DMS 273 (cell line): ENCODE measurements at regions not wholly inside any gene's neighbourhood (a gene's known extent, or its start where the extent isn't known, plus 50 kb on each side); places are given as distances from the start of the nearest gene placed in this dataset.

ENCODE experiments used
- DNase-seq: peaks from one replicate; lab custom pipeline; 2025; ENCODE audit not compliant: unreplicated experiment; lab: John Stamatoyannopoulos, UW

DNA sequence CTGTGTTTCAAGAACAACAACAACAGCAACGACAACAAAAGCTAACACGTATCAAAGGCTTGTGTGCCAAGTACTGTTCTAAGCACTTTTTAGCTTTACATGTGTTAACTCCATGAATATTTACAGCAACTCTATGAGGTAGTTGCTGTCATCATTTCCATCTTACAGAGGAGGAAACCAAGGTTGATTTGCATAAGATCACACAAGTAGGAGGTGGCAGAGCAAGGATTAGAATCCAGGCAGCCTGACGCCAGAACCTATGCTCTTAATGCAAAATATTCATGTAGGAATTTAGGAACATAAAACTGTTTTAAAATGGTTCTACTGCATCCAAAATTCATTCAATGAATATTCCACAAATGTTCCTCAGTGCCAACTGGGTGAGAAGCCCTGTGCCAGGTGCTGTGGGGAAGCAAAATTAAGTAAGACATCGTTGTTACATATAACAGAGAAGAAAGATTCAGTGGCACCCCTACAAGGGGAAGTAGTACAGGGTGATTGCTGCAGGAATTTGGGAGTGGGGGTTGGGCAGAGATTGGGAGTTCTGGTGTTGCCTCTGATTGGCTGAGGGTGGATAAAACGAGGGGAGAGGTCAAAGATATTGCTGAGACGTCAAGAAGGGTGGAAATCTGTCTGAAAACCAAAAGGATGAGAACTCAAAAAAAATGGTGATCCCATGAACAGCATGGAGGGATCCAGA is 86.1 kb upstream of the ARHGAP20 start:
- DNase-seq, result no peak

GRCh38 chr11:110797453-110797852 is 85.2 kb upstream of the ARHGAP20 start:
- DNase-seq, result no peak

DNA sequence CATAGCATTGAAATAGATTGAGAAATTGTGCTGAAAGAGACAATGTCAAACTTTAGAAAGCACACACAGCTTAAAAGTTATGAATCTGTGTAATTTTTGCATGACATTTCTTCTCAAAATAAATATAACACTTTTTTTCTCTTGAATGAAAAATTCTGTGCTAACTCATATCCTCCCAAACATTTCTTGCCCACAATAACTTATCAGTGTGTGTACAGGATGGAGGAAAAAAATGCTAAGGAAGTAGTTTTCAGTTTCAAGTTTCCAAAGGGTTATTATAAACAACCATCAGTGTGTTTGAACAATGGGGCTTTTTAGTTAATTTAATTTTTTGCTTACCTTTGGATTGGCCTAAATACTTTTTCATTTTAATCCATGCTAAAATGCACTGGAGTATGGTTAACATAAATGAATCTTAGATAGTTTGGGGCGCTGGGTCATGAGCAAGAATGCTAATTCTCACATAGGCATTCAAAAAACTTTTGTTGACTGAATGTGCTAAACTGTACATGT is 82.9 kb upstream of the ARHGAP20 start:
- no peak for DNase-seq

GRCh38 chr11:110793556-110793955 is 81.3 kb upstream of the ARHGAP20 start:
- DNase-seq, result no peak

GRCh38 chr11:110791621-110792020 is 79.4 kb upstream of the ARHGAP20 start:
- DNase-seq, result no peak

DNA sequence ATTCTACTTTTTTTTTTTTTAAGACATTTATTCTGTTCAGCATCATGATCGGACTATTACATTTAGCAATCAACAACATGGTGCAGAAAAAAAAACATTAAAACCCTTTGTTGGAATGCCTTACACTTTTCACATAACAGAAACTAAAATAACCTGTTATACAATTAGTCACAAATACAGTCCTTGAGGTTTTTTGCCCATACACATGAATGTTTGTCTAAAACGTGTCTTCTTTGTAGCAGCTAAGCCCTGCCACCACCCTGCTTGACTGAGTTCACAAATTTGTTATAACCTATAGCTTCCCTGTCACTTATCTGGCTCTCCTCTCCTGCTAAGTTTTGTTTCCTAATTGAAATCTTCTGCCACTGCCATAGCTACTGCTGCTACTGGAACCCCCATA is 75.4 kb upstream of the ARHGAP20 start:
- DNase-seq, result no peak

DNA sequence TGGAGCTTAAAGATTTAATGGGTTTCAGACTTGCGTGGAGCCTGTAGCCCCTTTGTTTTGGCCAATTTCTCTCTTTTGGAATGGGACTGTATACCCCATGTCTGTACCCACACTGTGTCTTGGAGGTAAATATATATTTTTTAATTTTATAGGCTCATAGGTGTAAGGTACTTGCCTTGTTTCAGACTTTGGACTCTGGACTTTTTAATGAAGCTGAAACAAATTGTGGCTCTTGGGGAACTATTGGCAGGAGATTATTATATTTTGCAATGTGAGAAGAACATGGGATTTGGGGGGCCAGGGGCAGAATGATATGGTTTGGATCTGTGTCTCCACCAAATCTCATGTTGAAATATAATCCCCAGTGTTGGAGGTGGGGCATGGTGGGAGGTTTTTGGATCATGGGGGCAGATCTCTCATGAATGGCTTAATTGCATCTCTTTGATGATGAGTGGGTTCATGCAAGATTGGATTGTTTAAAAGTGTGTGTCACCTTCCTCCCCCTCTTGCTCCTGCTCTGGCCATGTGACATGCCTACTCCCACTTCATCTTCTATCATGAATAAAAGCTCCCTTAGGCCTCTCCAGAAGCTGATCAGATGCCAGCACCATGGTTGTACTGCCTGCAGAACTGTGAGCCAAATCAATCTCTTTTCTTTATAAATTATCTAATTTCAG is 74.1 kb upstream of the ARHGAP20 start:
- no peak for DNase-seq

GRCh38 chr11:110785398-110785797 is 73.2 kb upstream of the ARHGAP20 start:
- no peak for DNase-seq

- DNase-seq, result no peak
These were observed 70.4 kb upstream of the ARHGAP20 start for GRCh38 chr11:110782616-110783015.

DNA sequence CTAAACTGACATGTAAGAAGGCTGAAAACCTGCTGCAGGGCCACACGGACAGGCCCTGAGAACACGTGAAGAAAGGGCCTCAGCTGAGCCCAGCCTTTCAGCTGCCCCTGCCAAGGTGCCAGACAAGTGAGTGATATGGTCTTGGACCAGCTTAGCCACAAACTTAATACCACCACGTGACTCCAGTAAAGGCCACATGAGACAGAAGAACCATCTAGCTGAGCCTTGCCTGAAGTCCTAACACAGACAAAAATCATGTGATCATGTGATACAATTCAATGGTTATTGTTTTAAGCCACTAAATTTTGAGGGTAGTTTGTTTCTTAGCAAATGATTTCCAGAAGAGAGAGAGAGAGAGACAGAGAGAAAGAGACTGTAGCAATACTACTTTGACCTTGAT is 66.9 kb upstream of the ARHGAP20 start:
- DNase-seq, result no peak

- DNase-seq, result no peak
These were observed 66.1 kb upstream of the ARHGAP20 start for GRCh38 chr11:110778343-110778742.

DNA sequence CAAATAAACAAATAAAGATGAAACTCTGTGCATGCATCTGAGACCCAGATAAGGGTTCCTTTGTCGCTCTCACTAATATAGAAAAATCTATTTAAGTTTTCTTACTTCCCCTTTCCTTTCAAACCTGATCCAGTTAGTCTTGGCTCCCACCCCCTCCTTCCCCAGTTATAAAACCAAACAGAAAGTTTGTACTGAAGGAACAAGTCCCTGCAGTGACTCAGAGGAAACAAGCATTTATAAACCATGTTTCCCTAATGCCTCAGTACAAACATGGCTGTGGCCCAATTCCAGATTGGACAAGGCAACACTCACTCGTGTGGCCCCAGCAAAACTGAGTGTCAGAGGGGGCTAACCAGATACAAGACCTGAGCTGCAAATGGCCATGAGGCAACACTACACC is 65.5 kb upstream of the ARHGAP20 start:
- no peak for DNase-seq

GRCh38 chr11:110776081-110776480 is 63.8 kb upstream of the ARHGAP20 start:
- no peak for DNase-seq

DNA sequence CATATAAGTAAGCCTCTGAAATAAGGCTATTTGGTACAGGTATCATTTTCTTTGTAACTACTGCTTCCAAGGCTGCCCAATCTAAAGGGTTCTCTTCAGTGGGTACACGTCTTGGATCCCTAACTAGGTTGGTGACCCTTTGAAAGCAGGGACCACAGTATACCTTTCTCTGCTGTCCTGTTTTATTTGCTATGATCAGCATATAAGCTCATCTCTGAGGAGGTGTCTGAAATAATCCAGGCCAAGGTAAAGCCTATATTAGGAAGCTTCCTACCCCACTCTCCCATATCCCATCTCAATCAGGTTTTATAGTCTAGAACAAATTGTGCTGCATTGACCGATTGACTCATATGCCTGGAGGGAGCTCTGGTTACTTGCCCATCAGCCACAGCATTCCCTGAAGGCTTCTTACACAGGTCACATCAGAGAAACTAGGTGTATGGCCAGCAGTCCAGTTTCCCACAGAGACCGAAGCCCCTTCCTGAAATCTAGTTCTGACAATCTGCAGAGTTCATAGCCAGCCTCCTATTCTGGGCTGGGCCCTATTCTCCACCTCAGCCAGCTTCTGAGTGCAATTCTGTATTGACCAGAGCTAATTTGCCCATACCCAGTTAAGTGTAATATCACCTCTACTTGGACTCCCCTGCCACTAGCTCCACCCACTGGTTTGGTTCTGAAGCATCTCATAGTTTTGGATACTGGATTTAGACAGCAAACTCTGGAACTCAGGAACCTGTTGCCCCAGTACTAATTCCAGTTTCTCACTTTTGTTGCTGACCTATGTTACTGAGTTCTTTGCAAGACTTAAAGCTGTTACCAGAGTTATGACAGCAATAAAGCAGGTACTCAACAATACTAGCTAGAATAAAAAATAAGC is 62.1 kb upstream of the ARHGAP20 start:
- no peak for DNase-seq

- no peak for DNase-seq
These were observed 61.2 kb upstream of the ARHGAP20 start for GRCh38 chr11:110773442-110773841.

DNA sequence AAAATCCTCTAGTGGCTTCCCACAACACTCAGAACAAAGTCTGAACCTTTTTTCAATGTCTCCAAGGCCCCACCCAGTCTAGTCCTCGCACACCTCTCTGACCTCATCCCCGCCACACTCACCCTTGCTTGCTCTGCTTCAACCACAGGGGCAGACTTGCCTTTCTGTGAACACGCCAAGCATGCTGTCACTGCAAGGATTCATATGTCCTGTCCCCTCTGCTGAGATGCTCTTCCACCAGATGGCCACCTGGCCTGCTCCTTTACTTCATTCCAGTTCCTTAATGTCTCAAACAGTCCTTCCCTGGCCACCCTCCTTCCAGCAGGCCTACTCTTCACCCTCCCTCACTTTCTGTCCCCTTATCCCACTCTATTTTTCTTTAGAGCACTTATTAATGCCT is 60.6 kb upstream of the ARHGAP20 start:
- peak; percentile 3 for DNase-seq

GRCh38 chr11:110766316-110766715 is 54.1 kb upstream of the ARHGAP20 start:
- no peak for DNase-seq

DNA sequence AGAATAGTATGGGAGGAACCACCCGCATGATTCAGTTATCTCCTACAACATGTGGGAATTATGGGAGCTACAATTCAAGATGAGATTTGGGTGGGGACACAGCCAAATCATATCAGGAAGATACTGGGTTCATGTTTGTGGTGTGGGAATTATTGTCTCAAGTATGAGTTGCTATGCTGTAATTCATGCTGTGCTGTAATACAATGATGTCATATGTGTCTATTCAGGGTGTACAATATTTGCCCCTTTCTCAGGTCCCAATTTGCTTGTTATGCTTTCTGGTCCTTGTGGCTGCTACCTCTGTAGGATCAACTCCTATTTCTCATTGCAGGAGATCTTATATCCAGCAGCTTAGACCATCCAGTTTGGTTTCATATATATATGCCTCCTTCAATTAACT is 52.2 kb upstream of the ARHGAP20 start:
- DNase-seq, result no peak

- DNase-seq, result peak; percentile 31
These were observed 51.2 kb upstream of the ARHGAP20 start for GRCh38 chr11:110763249-110764011.

DNA sequence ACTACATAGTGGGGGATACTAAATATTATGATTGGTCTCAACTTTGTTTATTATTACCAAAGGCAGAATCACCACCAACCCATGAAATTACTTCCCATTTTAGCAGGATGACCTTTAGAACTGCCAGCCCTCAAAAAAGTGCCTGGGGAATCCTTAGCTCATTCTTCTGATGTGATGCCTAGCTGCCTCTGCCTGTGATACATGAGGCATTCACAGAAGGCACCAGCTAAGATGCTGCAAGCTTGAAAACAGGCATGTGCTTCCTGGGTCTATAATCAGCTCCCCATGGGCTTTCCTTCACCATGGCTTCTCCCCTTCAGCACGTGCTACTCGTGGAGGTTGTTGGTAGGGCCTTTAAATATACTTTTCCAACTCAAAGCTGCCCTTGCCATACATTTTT is 50.4 kb upstream of the ARHGAP20 start:
- DNase-seq, result no peak
